Muscle layer of colon (tissue), 2 donors: ENCODE measurements at regions not wholly inside any gene's neighbourhood (a gene's known extent, or its start where the extent isn't known, plus 50 kb on each side); places are given as distances from the start of the nearest gene placed in this dataset.
"Not testable (repeated sequence)": the region's sequence is repeated elsewhere in the genome, so short reads cannot be mapped to it uniquely, and the experiment has no call there.

Source experiments
- H3K27ac ChIP-seq: one replicate; pipeline ENCODE4 v1.7.0; 2013; ENCODE audit warnings: low read depth, mild to moderate bottlenecking, low read length, moderate library complexity
- H3K27me3 ChIP-seq, 2 donors: one replicate each; pipeline ENCODE4 v1.7.0; 2013; ENCODE audit warnings: low read length in 2 of 2, mild to moderate bottlenecking in 2 of 2; ENCODE audit not compliant: insufficient read depth in 2 of 2, control insufficient read depth in 1 of 2
- H3K36me3 ChIP-seq: one replicate; pipeline ENCODE4 v1.7.0; 2013; ENCODE audit warnings: mild to moderate bottlenecking, low read length; ENCODE audit not compliant: insufficient read depth
- H3K4me1 ChIP-seq: one replicate; pipeline ENCODE4 v1.7.0; 2013; ENCODE audit warnings: mild to moderate bottlenecking, low read length; ENCODE audit not compliant: insufficient read depth
- H3K4me3 ChIP-seq, 2 donors: one replicate each; pipeline ENCODE4 v1.7.0; 2013; ENCODE audit warnings: low read length in 2 of 2, low read depth in 1 of 2, mild to moderate bottlenecking in 1 of 2, moderate library complexity in 1 of 2
- H3K9ac ChIP-seq: one replicate; pipeline ENCODE4 v1.7.0; 2013; ENCODE audit warnings: low read length
- H3K9me3 ChIP-seq: one replicate; pipeline ENCODE4 v1.7.0; 2013; ENCODE audit warnings: mild to moderate bottlenecking, low read length
- donor health status: abdominal sarcoma.
- donor health status: Adenocarcinoma of cecum.

DNA sequence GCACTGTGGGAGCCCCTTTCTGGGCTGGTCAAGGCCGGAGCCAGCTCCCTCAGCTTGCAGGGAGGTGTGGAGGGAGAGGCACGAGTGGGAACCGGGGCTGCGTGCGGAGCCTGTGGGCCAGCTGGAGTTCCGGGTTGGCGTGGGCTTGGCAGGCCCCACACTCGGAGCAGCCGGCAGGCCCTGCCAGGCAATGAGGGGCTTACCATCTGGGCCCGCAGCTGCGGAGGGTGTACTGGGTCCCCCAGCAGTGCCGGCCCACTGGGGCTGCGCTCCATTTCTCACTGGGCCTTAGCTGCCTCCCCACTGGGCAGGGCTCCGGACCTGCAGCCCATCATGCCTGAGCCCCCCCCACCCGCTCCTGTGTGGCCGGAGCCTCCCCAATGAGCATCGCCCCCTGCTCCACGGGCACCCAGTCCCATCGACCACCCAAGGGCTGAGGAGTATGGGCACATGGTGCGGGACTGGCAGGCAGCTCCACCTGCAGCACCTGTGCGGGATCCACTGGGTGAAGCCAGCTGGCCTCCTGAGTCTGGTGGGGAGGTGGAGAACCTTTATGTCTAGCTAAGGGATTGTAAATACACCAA is 693.8 kb upstream of the GNPDA2 start:
- not testable (repeated sequence) for H3K27me3 ChIP-seq, H3K27ac ChIP-seq, H3K9me3 ChIP-seq, H3K36me3 ChIP-seq, H3K4me3 ChIP-seq, H3K4me1 ChIP-seq, H3K9ac ChIP-seq

DNA sequence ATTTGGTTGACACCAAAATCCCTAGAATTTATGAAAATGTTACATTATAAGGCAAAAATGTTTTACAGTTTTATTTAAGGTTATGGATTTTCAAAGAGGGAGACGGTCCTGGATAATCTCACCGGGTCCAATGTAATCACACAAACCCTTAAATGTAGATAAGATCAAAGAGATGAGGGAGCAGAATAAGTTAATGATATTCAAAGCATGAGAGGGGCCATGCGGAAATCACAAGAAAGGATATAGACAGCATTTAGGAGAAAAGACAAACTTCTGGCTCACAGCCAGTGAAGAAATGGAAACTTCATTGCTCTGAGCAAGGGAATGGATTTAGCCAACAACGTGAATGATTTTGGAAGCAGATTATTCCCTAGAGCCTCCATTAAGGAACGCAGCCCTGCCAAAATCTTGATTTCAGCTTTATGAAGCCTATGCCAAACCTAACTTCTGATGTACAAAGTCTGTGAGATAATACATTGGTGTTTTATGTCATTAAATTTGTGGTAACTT is 684.4 kb upstream of the GNPDA2 start:
- H3K9me3 ChIP-seq: no peaks in the 10 kb centered on the region
- H3K4me3 ChIP-seq: no peak overlapping the region
- no peaks in the 10 kb centered on the region for H3K4me1 ChIP-seq
- H3K36me3 ChIP-seq: no peaks in the 10 kb centered on the region
- no peak overlapping the region for H3K27ac ChIP-seq
- no peaks in the 10 kb centered on the region for H3K27me3 ChIP-seq
- H3K9ac ChIP-seq: no peak overlapping the region

- H3K9me3 ChIP-seq: no peaks in the 10 kb centered on the region
- H3K27me3 ChIP-seq: no peaks in the 10 kb centered on the region
- H3K36me3 ChIP-seq: no peaks in the 10 kb centered on the region
- H3K9ac ChIP-seq: no peak overlapping the region
- H3K4me1 ChIP-seq: no peaks in the 10 kb centered on the region
- H3K4me3 ChIP-seq: no peak overlapping the region
- H3K27ac ChIP-seq: no peak overlapping the region
Measured at GRCh38 chr4:45409536-45409935, 683.2 kb upstream of the GNPDA2 start.

- H3K9me3 ChIP-seq: no peaks in the 10 kb centered on the region
- no peaks in the 10 kb centered on the region for H3K4me1 ChIP-seq
- no peaks in the 10 kb centered on the region for H3K27me3 ChIP-seq
- no peak overlapping the region for H3K9ac ChIP-seq
- no peak overlapping the region for H3K4me3 ChIP-seq
- H3K27ac ChIP-seq: no peak overlapping the region
- H3K36me3 ChIP-seq: no peaks in the 10 kb centered on the region
Measured at GRCh38 chr4:45408996-45409395, 682.6 kb upstream of the GNPDA2 start.

- H3K36me3 ChIP-seq: no peaks in the 10 kb centered on the region
- no peaks in the 10 kb centered on the region for H3K27me3 ChIP-seq
- H3K9me3 ChIP-seq: no peaks in the 10 kb centered on the region
- H3K27ac ChIP-seq: no peak overlapping the region
- H3K4me3 ChIP-seq: no peak overlapping the region
- no peaks in the 10 kb centered on the region for H3K4me1 ChIP-seq
- no peak overlapping the region for H3K9ac ChIP-seq
Measured at GRCh38 chr4:45399116-45399515, 672.8 kb upstream of the GNPDA2 start.

DNA sequence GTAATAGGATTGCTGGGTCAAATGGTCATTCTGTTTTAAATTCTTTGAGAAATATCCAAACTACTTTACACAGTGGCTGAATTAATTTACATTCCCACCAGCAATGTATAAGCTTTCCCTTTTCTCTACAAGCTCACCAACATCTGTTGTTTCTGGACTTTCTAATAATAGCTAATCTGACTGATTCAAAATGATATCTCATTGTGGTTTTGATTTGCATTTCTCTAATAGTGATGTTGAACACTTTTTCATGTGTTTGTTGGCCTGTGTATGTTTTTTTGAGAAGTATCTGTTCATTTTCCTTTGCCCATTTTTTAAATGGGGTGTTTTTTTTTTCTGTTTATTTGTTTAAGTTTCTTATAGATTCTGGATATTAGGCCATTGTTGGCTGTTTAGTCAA is 659.0 kb upstream of the GNPDA2 start:
- H3K27me3 ChIP-seq: no peaks in the 10 kb centered on the region
- H3K27ac ChIP-seq: no peak overlapping the region
- H3K4me1 ChIP-seq: no peaks in the 10 kb centered on the region
- H3K9ac ChIP-seq: no peak overlapping the region
- no peaks in the 10 kb centered on the region for H3K36me3 ChIP-seq
- H3K9me3 ChIP-seq: no peaks in the 10 kb centered on the region
- no peak overlapping the region for H3K4me3 ChIP-seq

DNA sequence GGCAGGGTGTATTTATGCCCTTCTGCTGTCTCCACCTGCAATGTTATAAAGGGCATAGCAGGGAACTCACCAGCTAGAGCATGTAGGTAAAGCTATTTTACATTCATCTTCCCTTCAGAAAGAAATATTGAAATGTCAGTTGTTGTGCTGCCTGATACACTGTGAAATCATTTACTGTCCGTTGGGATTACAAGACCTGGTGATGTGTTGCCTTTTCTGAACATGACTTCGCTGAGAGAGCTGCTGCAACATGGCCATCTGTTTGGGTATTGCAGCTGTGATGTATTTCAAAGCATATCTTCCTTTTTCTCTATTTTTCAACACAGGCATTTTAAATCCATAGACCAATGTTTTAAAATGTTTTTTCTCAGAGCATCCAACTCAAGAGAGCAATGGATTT is 644.1 kb upstream of the GNPDA2 start:
- no peaks in the 10 kb centered on the region for H3K9me3 ChIP-seq
- no peak overlapping the region for H3K9ac ChIP-seq
- no peaks in the 10 kb centered on the region for H3K27me3 ChIP-seq
- no peak overlapping the region for H3K27ac ChIP-seq
- H3K4me3 ChIP-seq: no peak overlapping the region
- H3K4me1 ChIP-seq: no peaks in the 10 kb centered on the region
- H3K36me3 ChIP-seq: no peaks in the 10 kb centered on the region

DNA sequence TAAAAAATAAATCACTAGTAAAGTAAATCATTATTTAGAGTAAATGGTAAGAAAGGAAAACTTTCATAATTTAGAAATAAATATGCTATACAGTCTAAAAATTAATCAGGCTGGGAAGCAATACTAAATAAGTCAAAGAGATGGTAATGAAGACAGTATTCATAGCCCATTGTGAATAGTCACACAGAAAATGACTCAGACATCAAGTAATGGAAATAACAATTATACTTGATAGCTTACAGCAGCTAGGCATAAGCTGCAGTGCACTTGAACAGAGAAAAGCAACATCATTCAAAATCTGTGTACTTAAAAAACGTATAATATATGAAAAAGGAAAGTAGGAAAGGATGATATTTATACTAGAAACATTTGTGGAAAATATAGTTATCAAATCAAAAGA is 642.5 kb upstream of the GNPDA2 start:
- no peak overlapping the region for H3K9ac ChIP-seq
- H3K27ac ChIP-seq: no peak overlapping the region
- H3K36me3 ChIP-seq: no peaks in the 10 kb centered on the region
- H3K27me3 ChIP-seq: no peaks in the 10 kb centered on the region
- H3K4me1 ChIP-seq: no peaks in the 10 kb centered on the region
- H3K4me3 ChIP-seq: no peak overlapping the region
- H3K9me3 ChIP-seq: no peaks in the 10 kb centered on the region

- Histone ChIP-seq H3K36me3 (no peaks in the 10 kb centered on the region), H3K4me3 (no peak overlapping the region), H3K27me3 (no peaks in the 10 kb centered on the region), H3K4me1 (no peaks in the 10 kb centered on the region), H3K9ac (no peak overlapping the region), H3K27ac (no peak overlapping the region), H3K9me3 (no peaks in the 10 kb centered on the region)
Measured at GRCh38 chr4:45363931-45364330, 637.6 kb upstream of the GNPDA2 start.

GRCh38 chr4:45358573-45359506 is 632.5 kb upstream of the GNPDA2 start:
- Histone ChIP-seq H3K27me3 (no peaks in the 10 kb centered on the region), H3K9me3 (no peaks in the 10 kb centered on the region), H3K27ac (no peak overlapping the region)

DNA sequence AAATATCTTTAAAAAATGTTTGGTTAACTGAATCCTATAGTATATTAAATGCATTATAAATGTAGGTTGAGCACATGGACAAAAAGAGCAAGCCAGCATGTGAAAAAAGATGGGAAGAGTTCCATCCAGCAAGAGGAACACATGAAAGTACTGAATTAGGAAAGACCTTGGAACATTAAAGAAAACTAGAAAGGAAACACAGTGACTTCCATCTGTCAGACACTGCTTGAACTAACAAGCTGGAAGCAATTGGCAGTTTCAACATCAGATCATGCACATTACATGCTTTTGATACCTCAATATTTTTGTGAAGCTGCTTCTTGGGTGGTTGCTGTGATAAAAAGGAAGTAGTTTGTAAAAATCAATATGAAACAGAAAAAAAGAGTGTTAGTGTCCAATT is 626.8 kb upstream of the GNPDA2 start:
- H3K9me3 ChIP-seq: no peaks in the 10 kb centered on the region
- no peaks in the 10 kb centered on the region for H3K4me1 ChIP-seq
- no peaks in the 10 kb centered on the region for H3K27me3 ChIP-seq
- H3K9ac ChIP-seq: no peak overlapping the region
- H3K36me3 ChIP-seq: no peaks in the 10 kb centered on the region
- H3K4me3 ChIP-seq: no peak overlapping the region
- no peak overlapping the region for H3K27ac ChIP-seq

More at GRCh38 chr4:45358573-45359506, 632.5 kb upstream of the GNPDA2 start:
- no peaks in the 10 kb centered on the region for H3K4me1 ChIP-seq
- no peak overlapping the region for H3K9ac ChIP-seq
- no peaks in the 10 kb centered on the region for H3K36me3 ChIP-seq
- no peak overlapping the region for H3K4me3 ChIP-seq
